K562 (cell line): ENCODE measurements at regions not wholly inside any gene's neighbourhood (a gene's known extent, or its start where the extent isn't known, plus 50 kb on each side); places are given as distances from the start of the nearest gene placed in this dataset.

Experiments
- ATAC-seq: fragments of 200-7000 bp; cut with Tn5 transposase; 3 replicates; pipeline ENCODE4 v1.9.1; 2020; ENCODE audit warnings: moderate library complexity
- BruUV-seq: library from RNA; stranded (reverse); fragments of 400-500 nt; replicated peaks from 2 replicates; lab custom pipeline; 2021; lab: Mats Ljungman, UMichigan
- CTCF ChIA-PET: fragments of 300-600 bp; formaldehyde crosslinking; extraction: SDS; loops from one replicate; lab custom pipeline; 2021; ENCODE audit warnings: low intra/inter-chr PET ratio; lab: Yijun Ruan, JAX
- POLR2A ChIA-PET: fragments of 300-600, 350-650 bp; sonication (Branson Sonifier 250); formaldehyde crosslinking; extraction: SDS; loops from one replicate; lab custom pipeline; 2021; ENCODE audit warnings: antibody characterized with exemption, inconsistent platforms; lab: Yijun Ruan, JAX
- DNase-seq, 4 experiments: peaks; one replicate each; pipeline versions ENCODE4 v3.0.0 to v3.0.0-alpha.2; 2011 to 2018; ENCODE audit warnings: low spot score in 3 of 4, mixed read lengths in 3 of 4; ENCODE audit errors: extremely low read depth in 1 of 4
- FAIRE-seq: peaks from 2 replicates; lab custom pipeline; 2011; peaks lifted over from hg19 to GRCh38; lab: Jason Lieb, UNC
- H2AFZ ChIP-seq: 2 replicates; pipeline ENCODE4 v1.6.0; 2011; ENCODE audit warnings: low read depth, low read length, control low read depth, inconsistent platforms
- H3K27ac ChIP-seq: fragments of 200-600 bp; 3 replicates; pipeline ENCODE4 v1.8.0; 2011; ENCODE audit warnings: low read depth, mild to moderate bottlenecking, control low read depth, inconsistent platforms, low read length, moderate library complexity, mixed read lengths; ENCODE audit errors: extremely low read depth
- H3K27me3 ChIP-seq, 2 experiments: fragments of 300-600 bp in 1 of 2; 2 replicates in 1 of 2; 3 replicates in 1 of 2; pipeline versions ENCODE4 v1.6.0 to v1.8.0; 2011; ENCODE audit warnings: inconsistent platforms in 2 of 2, low read length in 2 of 2, mild to moderate bottlenecking in 1 of 2, mixed read lengths in 1 of 2, moderate library complexity in 1 of 2; ENCODE audit not compliant: control insufficient read depth in 2 of 2, insufficient read depth in 2 of 2
- H3K36me3 ChIP-seq: fragments of 300-600 bp; 3 replicates; pipeline ENCODE4 v1.8.0; 2011; ENCODE audit warnings: mild to moderate bottlenecking, low read length, inconsistent platforms; ENCODE audit not compliant: control insufficient read depth, insufficient read depth
- H3K4me1 ChIP-seq, 2 experiments: fragments of 200-600 bp in 1 of 2; replicated peaks in 1 of 2; 2 replicates in 1 of 2; 3 replicates in 1 of 2; pipeline versions ENCODE4 v1.5.1 to v1.8.0; 2011; ENCODE audit warnings: inconsistent platforms in 2 of 2, low read length in 2 of 2, mild to moderate bottlenecking in 1 of 2, mixed read lengths in 1 of 2, moderate library complexity in 1 of 2; ENCODE audit not compliant: control insufficient read depth in 2 of 2, insufficient read depth in 2 of 2
- H3K4me2 ChIP-seq: 2 replicates; pipeline ENCODE4 v1.6.1; 2011; ENCODE audit warnings: low read length, control low read depth, inconsistent platforms, mixed read lengths; ENCODE audit not compliant: insufficient read depth
- H3K4me3 ChIP-seq: fragments of 200-600 bp; sonication (generic), shearing (Covaris generic); 2 replicates; pipeline ENCODE4 v1.5.1; 2016; ENCODE audit warnings: control low read depth, inconsistent platforms
- H3K79me2 ChIP-seq: fragments of 200-600 bp; 3 replicates; pipeline ENCODE4 v1.8.0; 2011; ENCODE audit warnings: low read length, inconsistent platforms; ENCODE audit not compliant: control insufficient read depth, insufficient read depth
- H3K9ac ChIP-seq, 2 experiments: 2 replicates each; pipeline versions ENCODE4 v1.6.0 to v1.6.1; 2011; ENCODE audit warnings: low read depth in 2 of 2, low read length in 2 of 2, control low read depth in 1 of 2, inconsistent platforms in 1 of 2, mild to moderate bottlenecking in 1 of 2, mixed read lengths in 1 of 2; ENCODE audit not compliant: insufficient read depth in 1 of 2
- H3K9me1 ChIP-seq: one replicate; pipeline ENCODE4 v1.6.0; 2011; ENCODE audit warnings: inconsistent platforms, mild to moderate bottlenecking, low read length, moderate library complexity; ENCODE audit not compliant: control insufficient read depth, insufficient read depth
- H3K9me3 ChIP-seq: replicated peaks from 2 replicates; pipeline ENCODE4 v1.5.1; 2011; ENCODE audit warnings: low read depth, low read length, inconsistent platforms; ENCODE audit not compliant: control insufficient read depth, insufficient read depth
- H4K20me1 ChIP-seq: replicated peaks from 2 replicates; pipeline ENCODE4 v1.6.1; 2011; ENCODE audit warnings: low read length, inconsistent platforms, mixed read lengths; ENCODE audit not compliant: control insufficient read depth, insufficient read depth
- CAMTA2 ChIP-seq: fragments of 250-450 bp; sonication (Bioruptor Pico); conservative IDR thresholded peaks from 2 replicates; pipeline ENCODE4 v1.5.1; 2022
- FIP1L1 ChIP-seq: fragments of 200-400 bp; formaldehyde crosslinking; IDR thresholded peaks from 2 replicates; pipeline ENCODE4 v1.6.1; 2018; ENCODE audit warnings: mild to moderate bottlenecking, low read depth, low read length; ENCODE audit not compliant: poor library complexity, severe bottlenecking
- GTF2F1 ChIP-seq: IDR thresholded peaks from 2 replicates; pipeline ENCODE4 v1.6.1; 2011; ENCODE audit warnings: low read depth, low read length, improper control_type of control experiment
- HDAC8 ChIP-seq: fragments of 450-650 bp; IDR thresholded peaks from 2 replicates; pipeline ENCODE4 v1.6.1; 2016; ENCODE audit warnings: mild to moderate bottlenecking, missing genetic modification characterization, moderate library complexity, missing compliant biosample characterization
- MEF2A ChIP-seq: IDR thresholded peaks from 2 replicates; pipeline ENCODE4 v1.6.1; 2011; ENCODE audit warnings: low read depth, mild to moderate bottlenecking, low read length, moderate library complexity; ENCODE audit not compliant: control insufficient read depth
- PHB ChIP-seq: fragments of 250-450 bp; sonication (Bioruptor Pico); IDR thresholded peaks from 2 replicates; pipeline ENCODE4 v1.5.0; 2021
- RCOR1 ChIP-seq, 2 experiments: IDR thresholded peaks; 2 replicates each; pipeline ENCODE4 v1.6.1; 2012; ENCODE audit warnings: low read depth in 2 of 2, low read length in 2 of 2, borderline replicate concordance in 1 of 2, improper control_type of control experiment in 1 of 2
- RFX5 ChIP-seq: IDR thresholded peaks from 2 replicates; pipeline ENCODE4 v1.6.1; 2011; ENCODE audit warnings: low read depth, mild to moderate bottlenecking, improper control_type of control experiment, low read length
- ZNF764 ChIP-seq: fragments of 250-450 bp; sonication (Bioruptor Pico); IDR thresholded peaks from 2 replicates; pipeline ENCODE4 v1.4.0; 2020; ENCODE audit warnings: low read depth, mild to moderate bottlenecking, moderate library complexity
- WGBS: fragments of 100-300 bp; shearing (Covaris generic); methylation state at CpG from one replicate; pipeline ENCODE4 v1.1.6; 2016; ENCODE audit warnings: low coverage, mixed read lengths; ENCODE audit not compliant: insufficient coverage; ENCODE audit errors: missing lambda C conversion rate; 5-methylcytosine and 5-hydroxymethylcytosine counted together
- in situ Hi-C: fragments of 300-500 bp; cut with MboI; formaldehyde crosslinking; loops from 4 replicates; pipeline ENCODE4 v1.15.0; 2018; ENCODE audit warnings: inconsistent platforms, mixed read lengths
- intact Hi-C: fragments of 100-400 bp; cut with micrococcal nuclease; formaldehyde crosslinking; loops from 2 replicates; pipeline ENCODE4 v1.14.2; 2022

DNA sequence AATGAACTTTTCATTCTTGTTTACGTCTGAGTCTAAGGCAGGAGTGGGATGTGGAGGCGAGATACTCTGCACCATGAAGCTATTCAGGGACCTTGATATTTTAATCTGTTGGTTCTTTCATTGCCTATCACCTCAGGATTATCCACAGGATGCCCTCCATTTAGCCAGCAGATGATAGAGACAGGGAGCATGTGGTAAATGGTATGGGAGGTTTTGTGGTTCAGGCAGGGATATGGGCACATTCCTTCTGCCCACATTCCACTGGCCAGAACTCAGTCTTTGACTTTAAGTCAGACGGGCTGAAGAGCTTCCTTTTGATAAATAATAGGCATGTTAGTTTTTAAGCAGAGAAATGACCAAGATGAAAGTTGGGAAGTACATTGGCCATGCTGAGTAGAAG lies 548.0 kb upstream of the CCDC54 start:
- ChIA-PET POLR2A (no interaction called here), CTCF (no interaction called here)
- Histone ChIP-seq H3K9me3 (no peaks in the 10 kb centered on the region), H3K4me2 (no peak overlapping the region), H3K9me1 (no peaks in the 10 kb centered on the region), H3K4me3 (no peak overlapping the region), H4K20me1 (no peaks in the 10 kb centered on the region), H3K9ac (no peak overlapping the region), H3K27ac (no peak overlapping the region), H3K27me3 (no peaks in the 10 kb centered on the region), H3K4me1 (no peaks in the 10 kb centered on the region), H3K36me3 (no peaks in the 10 kb centered on the region), H2AFZ (no peak overlapping the region), H3K79me2 (no peaks in the 10 kb centered on the region)
- intact Hi-C loops (no loop called here), in situ Hi-C loops (no loop called here)
- FAIRE-seq (no peak), DNase-seq (no peak), ATAC-seq (no peak)
- TF ChIP-seq GTF2F1, result no peak
- TF ChIP-seq RCOR1 (IDR thresholded peaks at IDR 0.05; ENCODE audit: borderline replicate concordance in 1 of 2, low read depth in 2 of 2, low read length in 2 of 2), result no peak
- TF ChIP-seq FIP1L1, result no peak
- no peak for TF ChIP-seq RFX5
- no peak for TF ChIP-seq MEF2A
- no TSS peak for BruUV-seq
- 0% methylated on average over 3 of the region's 3 CpGs for WGBS

DNA sequence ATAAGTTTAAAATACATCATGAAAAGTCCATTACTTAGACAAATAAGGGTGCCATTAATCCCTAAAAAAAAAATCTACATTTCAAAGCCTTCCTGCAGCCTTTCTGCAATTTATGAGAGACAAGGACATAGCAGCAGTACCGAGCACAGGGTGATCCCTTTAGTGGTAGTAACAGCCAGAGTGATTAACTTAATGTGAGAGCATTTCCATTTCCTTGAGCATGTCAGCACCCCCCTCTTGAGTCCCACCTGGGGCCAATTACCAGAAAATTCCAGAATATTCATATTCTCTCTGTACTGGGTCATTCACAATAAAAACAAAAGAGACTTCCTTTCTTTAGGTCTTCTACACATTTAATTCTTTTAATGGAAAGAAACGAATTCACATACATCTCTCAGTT lies 546.9 kb upstream of the CCDC54 start:
- POLR2A ChIA-PET, result no interaction called here
- Histone ChIP-seq H3K79me2 (no peaks in the 10 kb centered on the region), H2AFZ (no peak overlapping the region), H3K4me1 (no peaks in the 10 kb centered on the region), H3K9me3 (no peaks in the 10 kb centered on the region), H3K4me3 (no peak overlapping the region), H3K9me1 (no peaks in the 10 kb centered on the region), H4K20me1 (no peaks in the 10 kb centered on the region), H3K4me2 (no peak overlapping the region), H3K9ac (no peak overlapping the region), H3K27ac (no peak overlapping the region), H3K36me3 (no peaks in the 10 kb centered on the region), H3K27me3 (no peaks in the 10 kb centered on the region)
- no TSS peak for BruUV-seq
- CTCF ChIA-PET, result interaction anchor here (0.5 kb wide), 1 partner anchor 142 kb away, joined by 4 read pairs; no protein-coding TSS in a partner anchor
- no peak for DNase-seq
- in situ Hi-C loops, result no loop called here
- intact Hi-C loops, result no loop called here
- FAIRE-seq, result no peak
- ATAC-seq, result no peak
- TF ChIP-seq CAMTA2, result no peak
- no peak for TF ChIP-seq HDAC8 (tag)
- no peak for TF ChIP-seq ZNF764 (CRISPR knock-in tag)
- TF ChIP-seq PHB, result no peak
- WGBS, result 0% methylated on average over 2 of the region's 2 CpGs
